CD4-positive, alpha-beta memory T cell (primary cell): ENCODE measurements at regions not wholly inside any gene's neighbourhood (a gene's known extent, or its start where the extent isn't known, plus 50 kb on each side); places are given as distances from the start of the nearest gene placed in this dataset.

Experiments used
- CTCF ChIA-PET: fragments of 350-600 bp; sonication (Branson Sonifier 250); formaldehyde crosslinking; loops from one replicate; lab custom pipeline; 2021; ENCODE audit warnings: inconsistent platforms; ENCODE audit not compliant: partially characterized antibody; lab: Charles Lee
- POLR2A ChIA-PET: fragments of 350-600 bp; sonication (Branson Sonifier 250); formaldehyde crosslinking; loops from one replicate; lab custom pipeline; 2021; ENCODE audit not compliant: partially characterized antibody; lab: Charles Lee
- DNase-seq, 5 donors: peaks; one replicate each; pipeline versions ENCODE4 v3.0.0 to v3.0.0-alpha.2; 2020 to 2022; ENCODE audit warnings: mixed read lengths in 1 of 5
- H3K27ac ChIP-seq: one replicate; pipeline ENCODE4 v1.7.0; 2013; ENCODE audit warnings: low read depth, low read length
- H3K27me3 ChIP-seq: 2 replicates; pipeline ENCODE4 v1.7.0; 2013; ENCODE audit warnings: mild to moderate bottlenecking, low read length, moderate library complexity; ENCODE audit not compliant: insufficient read depth
- H3K36me3 ChIP-seq: 2 replicates; pipeline ENCODE4 v1.7.0; 2013; ENCODE audit warnings: mild to moderate bottlenecking, low read length, moderate library complexity; ENCODE audit not compliant: insufficient read depth
- H3K4me1 ChIP-seq: 2 replicates; pipeline ENCODE4 v1.7.0; 2013; ENCODE audit warnings: mild to moderate bottlenecking, low read length, moderate library complexity; ENCODE audit not compliant: insufficient read depth
- H3K4me3 ChIP-seq, 2 donors: one replicate each; pipeline ENCODE4 v1.7.0; 2013; ENCODE audit warnings: low read length in 2 of 2, mild to moderate bottlenecking in 1 of 2
- H3K9me3 ChIP-seq, 2 donors: one replicate each; pipeline ENCODE4 v1.7.0; 2013; ENCODE audit warnings: low read length in 2 of 2, control low read depth in 1 of 2; ENCODE audit not compliant: control insufficient read depth in 1 of 2
- H3K27ac Mint-ChIP-seq, 7 donors: one replicate each; pipeline ENCODE4 v1.8.0; 2020 to 2021; ENCODE audit warnings: mixed read lengths in 7 of 7, mild to moderate bottlenecking in 6 of 7, inconsistent platforms in 3 of 7, moderate library complexity in 3 of 7
- H3K27me3 Mint-ChIP-seq, 2 donors: one replicate each; pipeline ENCODE4 v1.8.0; 2020 to 2021; ENCODE audit warnings: mixed read lengths in 2 of 2
- H3K36me3 Mint-ChIP-seq, 2 donors: one replicate each; pipeline ENCODE4 v1.8.0; 2020 to 2021; ENCODE audit warnings: mixed read lengths in 2 of 2, inconsistent platforms in 1 of 2, mild to moderate bottlenecking in 1 of 2
- H3K4me1 Mint-ChIP-seq, 4 donors: one replicate each; pipeline ENCODE4 v1.8.0; 2020 to 2021; ENCODE audit warnings: mixed read lengths in 4 of 4, mild to moderate bottlenecking in 1 of 4
- H3K4me3 Mint-ChIP-seq, 8 donors: one replicate each; pipeline ENCODE4 v1.8.0; 2020 to 2021; ENCODE audit warnings: mixed read lengths in 8 of 8, mild to moderate bottlenecking in 7 of 8, moderate library complexity in 6 of 8, inconsistent platforms in 3 of 8
- H3K9me3 Mint-ChIP-seq, 8 donors: one replicate each; pipeline ENCODE4 v1.8.0; 2020 to 2021; ENCODE audit warnings: mixed read lengths in 8 of 8, mild to moderate bottlenecking in 5 of 8, inconsistent platforms in 3 of 8, moderate library complexity in 1 of 8
- intact Hi-C: fragments of 100-400 bp; cut with micrococcal nuclease; formaldehyde crosslinking; loops from one replicate; pipeline ENCODE4 v1.15.1; 2023

- Histone ChIP-seq H3K9me3 (no peaks in the 10 kb centered on the region), H3K27ac (no peak overlapping the region), H3K4me3 (no peak overlapping the region), H3K27me3 (no peaks in the 10 kb centered on the region), H3K36me3 (no peaks in the 10 kb centered on the region), H3K4me1 (no peaks in the 10 kb centered on the region)
- ChIA-PET POLR2A (no interaction called here), CTCF (interaction anchor here (0.7 kb wide), 1 partner anchor 14 kb away, joined by 3 read pairs; no protein-coding TSS in a partner anchor)
- DNase-seq = no peak
- H3K4me1 Mint-ChIP-seq = no peaks in the 10 kb centered on the region
- no peaks in the 10 kb centered on the region for H3K36me3 Mint-ChIP-seq
- peaks cover 4 to 8% of the 10 kb centered on the region in 2 donors for H3K27me3 Mint-ChIP-seq
- H3K27ac Mint-ChIP-seq = no peak overlapping the region
- H3K4me3 Mint-ChIP-seq = no peak overlapping the region
- intact Hi-C loops = no loop called here
- H3K9me3 Mint-ChIP-seq = peaks cover 0 to 2% (median 0%) of the 10 kb centered on the region in 8 donors
Measured at GRCh38 chr15:61415617-61416120, 186.6 kb upstream of the RORA start.

- Histone ChIP-seq H3K27ac (no peak overlapping the region), H3K4me3 (no peak overlapping the region), H3K9me3 (no peaks in the 10 kb centered on the region), H3K4me1 (no peaks in the 10 kb centered on the region), H3K36me3 (no peaks in the 10 kb centered on the region), H3K27me3 (no peaks in the 10 kb centered on the region)
- Mint-ChIP-seq H3K36me3 (no peaks in the 10 kb centered on the region), H3K4me3 (no peak overlapping the region), H3K27ac (no peak overlapping the region), H3K9me3 (peaks cover 0 to 2% (median 0%) of the 10 kb centered on the region in 8 donors), H3K27me3 (peaks cover 3 to 13% of the 10 kb centered on the region in 2 donors), H3K4me1 (no peaks in the 10 kb centered on the region)
- CTCF ChIA-PET = no interaction called here
- POLR2A ChIA-PET = no interaction called here
- DNase-seq = no peak
- intact Hi-C loops = no loop called here
Measured at GRCh38 chr15:61411902-61412510, 182.9 kb upstream of the RORA start.

GRCh38 chr15:61410662-61411061 lies 181.6 kb upstream of the RORA start:
- Mint-ChIP-seq H3K27ac (no peak overlapping the region), H3K27me3 (peaks cover 5 to 14% of the 10 kb centered on the region in 2 donors), H3K4me1 (no peaks in the 10 kb centered on the region), H3K4me3 (no peak overlapping the region), H3K9me3 (peaks cover 0 to 4% (median 0%) of the 10 kb centered on the region in 8 donors), H3K36me3 (no peaks in the 10 kb centered on the region)
- POLR2A ChIA-PET = no interaction called here
- intact Hi-C loops = no loop called here
- Histone ChIP-seq H3K27me3 (no peaks in the 10 kb centered on the region), H3K4me1 (no peaks in the 10 kb centered on the region), H3K4me3 (no peak overlapping the region), H3K27ac (no peak overlapping the region), H3K36me3 (no peaks in the 10 kb centered on the region), H3K9me3 (no peaks in the 10 kb centered on the region)
- DNase-seq = no peak
- CTCF ChIA-PET = no interaction called here

- Mint-ChIP-seq H3K27ac (no peak overlapping the region), H3K36me3 (no peaks in the 10 kb centered on the region), H3K4me1 (no peaks in the 10 kb centered on the region), H3K4me3 (no peak overlapping the region), H3K9me3 (peaks cover 0 to 4% (median 0%) of the 10 kb centered on the region in 8 donors), H3K27me3 (peaks cover 13 to 19% of the 10 kb centered on the region in 2 donors)
- no peak overlapping the region for H3K4me3 ChIP-seq
- H3K9me3 ChIP-seq = no peaks in the 10 kb centered on the region
- CTCF ChIA-PET = no interaction called here
- POLR2A ChIA-PET = no interaction called here
- no peaks in the 10 kb centered on the region for H3K4me1 ChIP-seq
- intact Hi-C loops = no loop called here
- H3K36me3 ChIP-seq = no peaks in the 10 kb centered on the region
- no peak for DNase-seq
- H3K27me3 ChIP-seq = no peaks in the 10 kb centered on the region
- H3K27ac ChIP-seq = no peak overlapping the region
Measured at GRCh38 chr15:61404567-61404966, 175.5 kb upstream of the RORA start.

GRCh38 chr15:61403884-61404283 lies 174.8 kb upstream of the RORA start:
- peaks cover 13 to 15% of the 10 kb centered on the region in 2 donors for H3K27me3 Mint-ChIP-seq
- POLR2A ChIA-PET = no interaction called here
- DNase-seq = no peak
- Histone ChIP-seq H3K4me1 (no peaks in the 10 kb centered on the region), H3K36me3 (no peaks in the 10 kb centered on the region), H3K4me3 (no peak overlapping the region), H3K9me3 (no peaks in the 10 kb centered on the region), H3K27ac (no peak overlapping the region), H3K27me3 (no peaks in the 10 kb centered on the region)
- intact Hi-C loops = no loop called here
- H3K4me1 Mint-ChIP-seq = no peaks in the 10 kb centered on the region
- no peak overlapping the region for H3K27ac Mint-ChIP-seq
- H3K9me3 Mint-ChIP-seq = peaks cover 0 to 3% (median 0%) of the 10 kb centered on the region in 8 donors
- no peaks in the 10 kb centered on the region for H3K36me3 Mint-ChIP-seq
- CTCF ChIA-PET = no interaction called here
- H3K4me3 Mint-ChIP-seq = no peak overlapping the region

- POLR2A ChIA-PET = no interaction called here
- Histone ChIP-seq H3K27ac (no peak overlapping the region), H3K36me3 (no peaks in the 10 kb centered on the region), H3K4me3 (no peak overlapping the region), H3K27me3 (no peaks in the 10 kb centered on the region), H3K9me3 (no peaks in the 10 kb centered on the region), H3K4me1 (no peaks in the 10 kb centered on the region)
- no peaks in the 10 kb centered on the region for H3K36me3 Mint-ChIP-seq
- H3K4me1 Mint-ChIP-seq = no peaks in the 10 kb centered on the region
- H3K4me3 Mint-ChIP-seq = no peak overlapping the region
- CTCF ChIA-PET = interaction anchor here (1.0 kb wide), 1 partner anchor 14 kb away, joined by 3 read pairs; no protein-coding TSS in a partner anchor
- intact Hi-C loops = no loop called here
- peaks cover 0 to 5% (median 0%) of the 10 kb centered on the region in 8 donors for H3K9me3 Mint-ChIP-seq
- H3K27me3 Mint-ChIP-seq = peaks cover 11 to 17% of the 10 kb centered on the region in 2 donors
- H3K27ac Mint-ChIP-seq = no peak overlapping the region
- peak in 1 of 5 donors; percentile 16 for DNase-seq
Measured at GRCh38 chr15:61401903-61402698, 173.0 kb upstream of the RORA start.

- intact Hi-C loops = no loop called here
Measured at GRCh38 chr15:61398310-61398709, 169.2 kb upstream of the RORA start.

More at GRCh38 chr15:61398310-61398709, 169.2 kb upstream of the RORA start:
- Mint-ChIP-seq H3K9me3 (peaks cover 0 to 3% (median 0%) of the 10 kb centered on the region in 8 donors), H3K27me3 (peaks cover 3 to 11% of the 10 kb centered on the region in 2 donors), H3K4me1 (peaks cover 0 to 4% (median under 1%) of the 10 kb centered on the region in 4 donors), H3K27ac (no peak overlapping the region), H3K4me3 (no peak overlapping the region), H3K36me3 (no peaks in the 10 kb centered on the region)
- Histone ChIP-seq H3K9me3 (no peaks in the 10 kb centered on the region), H3K4me1 (no peaks in the 10 kb centered on the region), H3K27ac (no peak overlapping the region), H3K27me3 (no peaks in the 10 kb centered on the region), H3K36me3 (no peaks in the 10 kb centered on the region), H3K4me3 (no peak overlapping the region)
- CTCF ChIA-PET = no interaction called here
- POLR2A ChIA-PET = no interaction called here
- no peak for DNase-seq
